Tibial artery (tissue), 4 donors: ENCODE measurements at regions not wholly inside any gene's neighbourhood (a gene's known extent, or its start where the extent isn't known, plus 50 kb on each side); places are given as distances from the start of the nearest gene placed in this dataset.

Source experiments
- DNase-seq, 2 donors: peaks; one replicate each; pipeline ENCODE4 v3.0.0-alpha.2; 2019
- H3K27ac ChIP-seq, 2 donors: fragments of 200-600 bp; sonication (generic) in 1 of 2; 1 replicate in 1 of 2; 2 replicates in 1 of 2; pipeline ENCODE4 v1.5.1; 2018 to 2019; ENCODE audit warnings: mild to moderate bottlenecking in 1 of 2
- H3K27me3 ChIP-seq, 2 donors: fragments of 200-600 bp; sonication (generic) in 1 of 2; one replicate each; pipeline versions ENCODE4 v1.5.1 to v1.6.0; 2016 to 2019
- H3K36me3 ChIP-seq, 3 donors: fragments of 200-600 bp; sonication (generic) in 2 of 3; one replicate each; pipeline ENCODE4 v1.5.1; 2016 to 2019; ENCODE audit warnings: mild to moderate bottlenecking in 2 of 3
- H3K4me1 ChIP-seq, 4 donors: fragments of 200-600 bp; sonication (generic) in 2 of 4; 1 replicate in 3 of 4; 2 replicates in 1 of 4; pipeline ENCODE4 v1.5.1; 2016 to 2019
- H3K4me3 ChIP-seq, 2 donors: fragments of 200-600 bp; sonication (generic) in 1 of 2; 1 replicate in 1 of 2; 2 replicates in 1 of 2; pipeline ENCODE4 v1.5.1; 2018 to 2019; ENCODE audit warnings: mild to moderate bottlenecking in 2 of 2
- H3K9me3 ChIP-seq, 3 donors: fragments of 200-600 bp; sonication (generic) in 1 of 3; one replicate each; pipeline ENCODE4 v1.5.1; 2016 to 2019
- intact Hi-C: fragments of 100-400 bp; cut with DNase I; formaldehyde crosslinking; loops from one replicate; pipeline ENCODE4 v1.15.0; 2023; ENCODE audit warnings: low total_unique reads
- TF ChIP-seq, protein P1 (sequence below), 2 experiments: fragments of 200-600 bp in 1 of 2; fragments of 450-650 bp in 1 of 2; IDR thresholded peaks; one replicate each; pipeline ENCODE4 v1.5.1; 2017 to 2019; ENCODE audit warnings: antibody characterized with exemption in 2 of 2, mild to moderate bottlenecking in 1 of 2, moderate library complexity in 1 of 2

DNA sequence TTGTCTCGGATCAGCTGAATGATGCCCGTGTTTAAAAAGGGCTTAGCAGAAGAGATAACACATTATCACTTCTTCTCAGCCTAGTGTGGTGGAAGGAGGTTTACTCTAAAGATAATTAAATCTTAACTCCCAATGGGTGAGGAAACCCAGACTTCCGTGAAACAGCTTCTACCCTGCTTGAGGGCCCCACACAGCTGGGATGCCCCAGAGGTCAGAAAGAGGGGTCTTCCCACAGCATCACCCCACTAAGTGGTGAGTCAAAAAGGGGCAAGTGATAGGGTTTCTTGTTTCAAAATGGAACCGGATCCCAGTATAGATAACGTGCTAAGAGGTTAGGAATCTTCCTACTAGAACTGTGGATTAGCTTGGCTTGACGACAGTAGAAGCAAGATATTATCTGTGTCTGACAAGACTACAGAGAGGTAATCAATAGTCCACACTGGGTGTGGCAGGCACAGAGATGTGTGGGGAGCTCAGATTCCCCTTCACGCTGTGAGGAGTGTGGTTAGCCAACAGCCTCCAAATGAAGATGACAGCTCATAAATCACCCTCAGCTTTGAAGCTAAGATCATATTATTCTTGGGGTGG, 129.6 kb upstream of the COPS8 start:
- H3K36me3 ChIP-seq, result no peaks in the 10 kb centered on the region
- peaks cover 0 to 7% (median 0%) of the 10 kb centered on the region in 4 donors for H3K4me1 ChIP-seq
- intact Hi-C loops, result no loop called here
- DNase-seq, result no peak
- no peaks in the 10 kb centered on the region for H3K9me3 ChIP-seq
- TF ChIP-seq, protein P1, sequence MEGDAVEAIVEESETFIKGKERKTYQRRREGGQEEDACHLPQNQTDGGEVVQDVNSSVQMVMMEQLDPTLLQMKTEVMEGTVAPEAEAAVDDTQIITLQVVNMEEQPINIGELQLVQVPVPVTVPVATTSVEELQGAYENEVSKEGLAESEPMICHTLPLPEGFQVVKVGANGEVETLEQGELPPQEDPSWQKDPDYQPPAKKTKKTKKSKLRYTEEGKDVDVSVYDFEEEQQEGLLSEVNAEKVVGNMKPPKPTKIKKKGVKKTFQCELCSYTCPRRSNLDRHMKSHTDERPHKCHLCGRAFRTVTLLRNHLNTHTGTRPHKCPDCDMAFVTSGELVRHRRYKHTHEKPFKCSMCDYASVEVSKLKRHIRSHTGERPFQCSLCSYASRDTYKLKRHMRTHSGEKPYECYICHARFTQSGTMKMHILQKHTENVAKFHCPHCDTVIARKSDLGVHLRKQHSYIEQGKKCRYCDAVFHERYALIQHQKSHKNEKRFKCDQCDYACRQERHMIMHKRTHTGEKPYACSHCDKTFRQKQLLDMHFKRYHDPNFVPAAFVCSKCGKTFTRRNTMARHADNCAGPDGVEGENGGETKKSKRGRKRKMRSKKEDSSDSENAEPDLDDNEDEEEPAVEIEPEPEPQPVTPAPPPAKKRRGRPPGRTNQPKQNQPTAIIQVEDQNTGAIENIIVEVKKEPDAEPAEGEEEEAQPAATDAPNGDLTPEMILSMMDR (IDR thresholded peaks at IDR 0.05), result no peak
- H3K4me3 ChIP-seq, result no peak overlapping the region
- H3K27ac ChIP-seq, result no peak overlapping the region
- no peaks in the 10 kb centered on the region for H3K27me3 ChIP-seq

DNA sequence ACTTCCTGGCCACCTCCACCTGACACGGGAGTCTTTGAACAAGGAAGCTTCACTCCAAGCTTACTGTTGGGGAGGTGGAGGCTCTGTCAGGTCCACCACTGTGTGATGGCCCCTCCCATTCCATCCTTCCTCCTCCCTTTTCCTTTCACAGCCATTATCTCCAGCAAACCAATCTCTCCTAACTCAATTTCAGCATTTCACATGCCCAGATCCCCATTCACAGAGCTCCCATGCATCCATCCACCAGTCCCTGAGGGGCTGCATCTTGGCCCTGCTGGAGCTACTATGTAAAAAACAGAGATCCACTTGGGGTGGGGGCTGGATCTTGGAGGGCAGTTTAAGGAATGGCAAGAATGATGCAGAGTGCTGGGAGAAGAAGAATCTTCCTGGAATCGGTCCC, 129.0 kb upstream of the COPS8 start:
- no peak for DNase-seq
- Histone ChIP-seq H3K4me3 (no peak overlapping the region), H3K27ac (no peak overlapping the region), H3K36me3 (no peaks in the 10 kb centered on the region), H3K27me3 (no peaks in the 10 kb centered on the region), H3K9me3 (no peaks in the 10 kb centered on the region), H3K4me1 (peaks cover 0 to 7% (median 0%) of the 10 kb centered on the region in 4 donors)
- intact Hi-C loops, result no loop called here
- TF ChIP-seq, protein P1 (IDR thresholded peaks at IDR 0.05), result no peak

DNA sequence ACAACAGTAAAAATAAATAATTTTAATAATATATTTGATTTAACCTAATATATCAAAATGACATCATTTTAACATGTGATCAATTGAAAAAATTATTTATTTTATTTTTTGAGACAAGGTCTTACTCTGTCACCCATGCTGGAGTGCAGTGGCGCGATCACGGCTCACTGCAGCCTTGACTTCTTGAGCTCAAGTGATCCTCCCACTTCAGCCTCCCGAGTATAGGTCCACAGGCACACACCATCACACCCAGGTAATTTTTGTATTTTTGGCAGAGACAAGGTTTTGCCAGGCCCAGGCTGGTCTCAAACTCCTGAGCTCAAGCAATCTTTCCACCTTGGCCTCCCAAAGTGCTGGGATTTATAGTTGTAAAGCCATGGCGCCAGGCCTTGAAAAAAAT, 126.7 kb upstream of the COPS8 start:
- Histone ChIP-seq H3K4me3 (no peak overlapping the region), H3K27me3 (no peaks in the 10 kb centered on the region), H3K27ac (no peak overlapping the region), H3K36me3 (no peaks in the 10 kb centered on the region), H3K4me1 (peaks cover 0 to 7% (median 0%) of the 10 kb centered on the region in 4 donors), H3K9me3 (no peaks in the 10 kb centered on the region)
- no peak for DNase-seq
- TF ChIP-seq, protein P1 (IDR thresholded peaks at IDR 0.05), result no peak
- intact Hi-C loops, result no loop called here

DNA sequence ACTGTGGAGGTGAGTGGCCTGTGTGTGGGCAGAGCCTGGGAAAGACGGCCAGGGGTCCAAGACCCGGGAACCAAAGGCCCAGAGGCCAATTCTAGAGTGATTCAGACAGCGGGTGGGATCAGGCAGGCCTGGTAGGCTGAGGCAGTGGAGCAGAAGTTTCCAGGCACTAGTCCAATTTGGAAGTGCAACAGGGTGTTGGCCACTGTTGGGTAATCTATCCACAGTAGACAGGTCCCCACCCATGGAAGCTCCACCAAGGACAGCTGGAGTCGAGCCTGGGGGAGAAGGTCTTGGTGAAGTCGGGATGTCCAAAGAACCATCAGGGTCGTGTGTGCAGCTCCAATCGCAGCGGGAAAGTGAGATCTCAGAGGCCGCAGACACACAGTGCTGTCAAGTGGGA, 125.8 kb upstream of the COPS8 start:
- peaks cover 0 to 7% (median 0%) of the 10 kb centered on the region in 4 donors for H3K4me1 ChIP-seq
- no peak overlapping the region for H3K27ac ChIP-seq
- DNase-seq, result peak; percentile 78 to 79
- no peaks in the 10 kb centered on the region for H3K9me3 ChIP-seq
- TF ChIP-seq, protein P1 (IDR thresholded peaks at IDR 0.05), result no peak
- no peaks in the 10 kb centered on the region for H3K36me3 ChIP-seq
- H3K4me3 ChIP-seq, result no peak overlapping the region
- H3K27me3 ChIP-seq, result no peaks in the 10 kb centered on the region
- intact Hi-C loops, result no loop called here

DNA sequence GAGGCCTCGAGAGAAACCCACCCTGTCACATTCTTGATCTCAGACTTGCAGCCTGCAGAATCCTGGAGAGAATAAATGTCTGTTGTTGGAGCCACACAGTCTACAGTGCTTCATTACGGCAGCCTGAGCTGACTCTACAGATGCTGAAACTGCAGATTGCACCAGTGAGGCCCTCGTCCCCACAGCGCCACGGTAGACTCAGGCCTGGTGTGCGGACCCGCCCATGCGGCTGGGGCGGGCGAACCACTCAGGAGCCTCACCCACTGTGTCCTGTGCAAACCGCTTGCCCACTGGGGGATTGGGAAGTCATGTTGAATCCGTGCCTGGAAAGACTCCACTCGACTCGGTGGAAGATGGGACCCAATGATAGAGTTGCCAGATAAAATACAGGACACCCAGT, 125.2 kb upstream of the COPS8 start:
- no peaks in the 10 kb centered on the region for H3K36me3 ChIP-seq
- DNase-seq, result no peak
- TF ChIP-seq, protein P1 (IDR thresholded peaks at IDR 0.05), result no peak
- no peak overlapping the region for H3K4me3 ChIP-seq
- peaks cover 0 to 7% (median 0%) of the 10 kb centered on the region in 4 donors for H3K4me1 ChIP-seq
- no peaks in the 10 kb centered on the region for H3K27me3 ChIP-seq
- no peak overlapping the region for H3K27ac ChIP-seq
- H3K9me3 ChIP-seq, result no peaks in the 10 kb centered on the region
- intact Hi-C loops, result no loop called here

DNA sequence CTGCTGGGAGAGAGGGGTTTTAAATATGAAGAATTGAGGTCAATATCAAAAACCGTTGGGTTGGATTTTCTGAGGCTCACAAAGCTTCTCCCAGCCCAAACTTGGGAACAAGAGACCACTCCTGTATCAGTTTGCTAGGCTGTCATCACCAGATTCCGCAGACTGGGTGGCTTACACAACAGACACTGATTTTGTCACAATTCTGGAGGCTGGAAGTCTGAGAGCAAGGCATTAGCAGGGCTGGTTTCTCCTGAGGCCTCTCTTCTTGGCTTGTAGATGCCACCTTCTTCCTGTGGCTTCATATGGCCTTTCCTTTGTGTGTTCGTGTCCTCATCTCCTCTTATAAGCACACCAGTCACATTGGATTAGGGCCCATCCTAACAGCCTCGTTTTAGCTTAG, 122.9 kb upstream of the COPS8 start:
- peaks cover 0 to 5% (median 1%) of the 10 kb centered on the region in 4 donors for H3K4me1 ChIP-seq
- no peaks in the 10 kb centered on the region for H3K27me3 ChIP-seq
- H3K9me3 ChIP-seq, result no peaks in the 10 kb centered on the region
- no peak for DNase-seq
- intact Hi-C loops, result no loop called here
- TF ChIP-seq, protein P1 (IDR thresholded peaks at IDR 0.05), result no peak
- no peak overlapping the region for H3K27ac ChIP-seq
- no peak overlapping the region for H3K4me3 ChIP-seq
- no peaks in the 10 kb centered on the region for H3K36me3 ChIP-seq
